OCI-LY7 (cell line): ENCODE measurements at regions not wholly inside any gene's neighbourhood (a gene's known extent, or its start where the extent isn't known, plus 50 kb on each side); places are given as distances from the start of the nearest gene placed in this dataset.

Experiments used
- BruUV-seq: library from RNA; stranded (reverse); fragments of 400-500 nt; replicated peaks from 2 replicates; lab custom pipeline; 2021; lab: Mats Ljungman, UMichigan
- CTCF ChIA-PET: fragments of 300-600 bp; sonication (Branson Sonifier 250); formaldehyde crosslinking; loops from one replicate; lab custom pipeline; 2022; ENCODE audit warnings: antibody characterized with exemption; ENCODE audit not compliant: unreplicated experiment; lab: Charles Lee
- POLR2A ChIA-PET: fragments of 300-600 bp; sonication (Branson Sonifier 250); formaldehyde crosslinking; loops from one replicate; lab custom pipeline; 2022; ENCODE audit warnings: antibody characterized with exemption; lab: Charles Lee
- DNase-seq: peaks from one replicate; pipeline ENCODE4 v3.0.0-alpha.2; 2015; ENCODE audit warnings: low spot score
- H2AFZ ChIP-seq: fragments of 200-600 bp; sonication (generic), shearing (Covaris generic); 2 replicates; pipeline ENCODE4 v1.6.1; 2014; ENCODE audit warnings: mild to moderate bottlenecking, antibody characterized with exemption, low read length, moderate library complexity
- H3K27ac ChIP-seq: fragments of 200-600 bp; sonication (generic); 2 replicates; pipeline ENCODE4 v1.5.1; 2014; ENCODE audit warnings: mixed run types, low read depth, mild to moderate bottlenecking, moderate library complexity, low read length, inconsistent platforms; ENCODE audit not compliant: poor library complexity, severe bottlenecking
- H3K36me3 ChIP-seq: fragments of 200-600 bp; sonication (generic); 2 replicates; pipeline ENCODE4 v1.6.1; 2014; ENCODE audit warnings: mild to moderate bottlenecking, antibody characterized with exemption, low read length, moderate library complexity, mixed read lengths; ENCODE audit not compliant: insufficient read depth
- H3K4me1 ChIP-seq: fragments of 200-600 bp; sonication (generic); 2 replicates; pipeline ENCODE4 v1.5.1; 2014; ENCODE audit warnings: mild to moderate bottlenecking, low read length; ENCODE audit not compliant: insufficient read depth, poor library complexity, severe bottlenecking
- H3K4me2 ChIP-seq: fragments of 200-600 bp; sonication (generic); 2 replicates; pipeline ENCODE4 v1.6.1; 2014; ENCODE audit warnings: mild to moderate bottlenecking, low read length
- H3K4me3 ChIP-seq: fragments of 200-600 bp; sonication (generic); 2 replicates; pipeline ENCODE4 v1.5.1; 2014; ENCODE audit warnings: mild to moderate bottlenecking, low read depth, low read length; ENCODE audit not compliant: poor library complexity, severe bottlenecking
- H3K79me2 ChIP-seq: fragments of 200-600 bp; sonication (generic); 2 replicates; pipeline ENCODE4 v1.6.1; 2016; ENCODE audit warnings: low read depth, mild to moderate bottlenecking, low read length, moderate library complexity, mixed read lengths; ENCODE audit not compliant: insufficient read depth
- H3K9me2 ChIP-seq: fragments of 200-600 bp; sonication (generic); 2 replicates; pipeline ENCODE4 v1.6.1; 2016; ENCODE audit warnings: mild to moderate bottlenecking, low read length, mixed read lengths; ENCODE audit not compliant: insufficient read depth
- H3K9me3 ChIP-seq: fragments of 200-600 bp; sonication (generic); 2 replicates; pipeline ENCODE4 v1.6.1; 2014; ENCODE audit warnings: mild to moderate bottlenecking, mixed run types, low read length, mixed read lengths
- H4K20me1 ChIP-seq: fragments of 200-600 bp; sonication (generic); 2 replicates; pipeline ENCODE4 v1.6.1; 2014; ENCODE audit warnings: mild to moderate bottlenecking, antibody characterized with exemption, low read length, moderate library complexity, mixed read lengths; ENCODE audit not compliant: insufficient read depth
- EZH2phosphoT487 ChIP-seq: fragments of 200-600 bp; sonication (generic); IDR thresholded peaks from 2 replicates; pipeline ENCODE4 v1.6.1; 2018; ENCODE audit warnings: low read depth, borderline replicate concordance, mild to moderate bottlenecking, mixed run types, antibody characterized with exemption, low read length, moderate library complexity, mixed read lengths
- intact Hi-C: fragments of 100-400 bp; cut with micrococcal nuclease; formaldehyde crosslinking; loops from one replicate; pipeline ENCODE4 v1.10.0; 2022; ENCODE audit not compliant: unreplicated experiment
- TF ChIP-seq, protein P1 (sequence below): fragments of 200-600 bp; sonication (generic); conservative IDR thresholded peaks from 2 replicates; pipeline ENCODE4 v1.5.1; 2014; ENCODE audit warnings: mild to moderate bottlenecking, antibody characterized with exemption, low read length, moderate library complexity, mixed read lengths

DNA sequence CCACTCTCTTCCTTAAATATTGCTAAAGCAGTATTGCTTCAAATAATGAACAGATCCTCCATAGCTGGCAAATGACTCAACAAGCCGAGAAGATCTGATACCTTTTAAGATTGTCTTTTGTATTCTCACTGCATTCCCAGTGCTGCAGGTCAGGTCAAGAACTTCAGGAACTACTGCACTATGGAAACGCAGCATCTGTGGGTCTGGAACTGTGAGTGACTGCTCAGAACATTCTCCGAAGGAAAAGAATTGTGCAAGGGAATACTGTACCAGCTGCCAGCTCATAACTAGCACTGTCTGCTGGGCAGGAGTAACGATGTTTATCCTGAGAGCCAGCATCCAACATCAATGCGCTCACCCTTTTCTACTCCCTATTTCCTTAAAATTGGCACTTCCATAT, 348.0 kb upstream of the SOX5 start:
- H4K20me1 ChIP-seq, result no peaks in the 10 kb centered on the region
- H3K4me3 ChIP-seq, result no peak overlapping the region
- H2AFZ ChIP-seq, result no peak overlapping the region
- no peaks in the 10 kb centered on the region for H3K36me3 ChIP-seq
- no peak overlapping the region for H3K4me2 ChIP-seq
- no peaks in the 10 kb centered on the region for H3K4me1 ChIP-seq
- H3K9me2 ChIP-seq, result no peaks in the 10 kb centered on the region
- H3K9me3 ChIP-seq, result no peaks in the 10 kb centered on the region
- no peak overlapping the region for H3K27ac ChIP-seq
- no peaks in the 10 kb centered on the region for H3K79me2 ChIP-seq
- TF ChIP-seq, protein P1, sequence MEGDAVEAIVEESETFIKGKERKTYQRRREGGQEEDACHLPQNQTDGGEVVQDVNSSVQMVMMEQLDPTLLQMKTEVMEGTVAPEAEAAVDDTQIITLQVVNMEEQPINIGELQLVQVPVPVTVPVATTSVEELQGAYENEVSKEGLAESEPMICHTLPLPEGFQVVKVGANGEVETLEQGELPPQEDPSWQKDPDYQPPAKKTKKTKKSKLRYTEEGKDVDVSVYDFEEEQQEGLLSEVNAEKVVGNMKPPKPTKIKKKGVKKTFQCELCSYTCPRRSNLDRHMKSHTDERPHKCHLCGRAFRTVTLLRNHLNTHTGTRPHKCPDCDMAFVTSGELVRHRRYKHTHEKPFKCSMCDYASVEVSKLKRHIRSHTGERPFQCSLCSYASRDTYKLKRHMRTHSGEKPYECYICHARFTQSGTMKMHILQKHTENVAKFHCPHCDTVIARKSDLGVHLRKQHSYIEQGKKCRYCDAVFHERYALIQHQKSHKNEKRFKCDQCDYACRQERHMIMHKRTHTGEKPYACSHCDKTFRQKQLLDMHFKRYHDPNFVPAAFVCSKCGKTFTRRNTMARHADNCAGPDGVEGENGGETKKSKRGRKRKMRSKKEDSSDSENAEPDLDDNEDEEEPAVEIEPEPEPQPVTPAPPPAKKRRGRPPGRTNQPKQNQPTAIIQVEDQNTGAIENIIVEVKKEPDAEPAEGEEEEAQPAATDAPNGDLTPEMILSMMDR, result no peak
- TF ChIP-seq EZH2phosphoT487, result no peak
- ChIA-PET POLR2A (interaction anchor here (0.6 to 0.7 kb wide), 2 partner anchors 1104 to 1628 kb away, joined by 3 to 12 read pairs; no protein-coding TSS in a partner anchor), CTCF (no interaction called here)
- BruUV-seq, result no TSS peak
- intact Hi-C loops, result no loop called here
- DNase-seq, result no peak

DNA sequence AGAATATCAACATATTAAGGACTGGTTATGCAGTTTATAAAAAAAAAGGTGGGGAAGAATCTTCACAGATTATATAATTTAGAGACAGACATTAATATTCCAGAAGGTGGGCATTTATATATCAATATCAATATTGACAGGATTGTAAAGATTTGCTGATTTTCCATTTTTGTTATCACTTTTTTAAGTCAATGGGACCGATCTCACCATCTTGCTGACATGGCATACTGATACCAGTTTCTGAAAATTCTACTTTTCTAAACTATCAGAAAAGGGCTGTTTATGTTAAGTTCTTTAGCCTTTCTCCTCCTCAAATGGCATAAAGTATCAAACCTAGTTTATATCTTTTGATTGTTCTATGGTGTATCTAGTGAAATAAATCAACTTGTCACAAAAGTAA, 344.1 kb upstream of the SOX5 start:
- H3K9me3 ChIP-seq, result no peaks in the 10 kb centered on the region
- H3K9me2 ChIP-seq, result no peaks in the 10 kb centered on the region
- H3K4me2 ChIP-seq, result no peak overlapping the region
- no TSS peak for BruUV-seq
- no peaks in the 10 kb centered on the region for H3K79me2 ChIP-seq
- H3K4me1 ChIP-seq, result no peaks in the 10 kb centered on the region
- ChIA-PET CTCF (no interaction called here), POLR2A (no interaction called here)
- no peak overlapping the region for H3K4me3 ChIP-seq
- no peak for TF ChIP-seq EZH2phosphoT487
- TF ChIP-seq, protein P1, result no peak
- H3K27ac ChIP-seq, result no peak overlapping the region
- intact Hi-C loops, result no loop called here
- no peaks in the 10 kb centered on the region for H3K36me3 ChIP-seq
- no peak overlapping the region for H2AFZ ChIP-seq
- DNase-seq, result no peak
- H4K20me1 ChIP-seq, result no peaks in the 10 kb centered on the region

DNA sequence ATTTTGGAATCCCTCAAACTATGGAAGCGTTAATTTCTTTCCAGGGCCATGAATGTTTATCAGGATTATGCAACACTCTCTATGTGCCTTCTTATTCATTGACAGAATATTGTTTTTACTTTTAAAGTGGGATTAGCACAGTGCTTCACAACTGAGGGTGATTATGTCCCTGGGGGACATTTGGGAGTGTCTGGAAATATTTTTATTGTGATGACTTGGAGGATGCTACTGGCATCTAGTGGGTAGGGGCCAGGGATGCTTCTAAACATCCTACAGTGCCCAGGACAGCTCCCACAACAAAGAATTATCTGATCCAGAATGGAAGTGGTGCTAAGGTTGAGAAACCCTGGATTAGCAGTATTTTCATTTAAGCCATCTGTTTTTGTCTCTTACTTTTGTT, 338.5 kb upstream of the SOX5 start:
- CTCF ChIA-PET, result no interaction called here
- no peak for DNase-seq
- H3K27ac ChIP-seq, result no peak overlapping the region
- POLR2A ChIA-PET, result interaction anchor here (0.6 kb wide), 2 partner anchors 433 to 1193 kb away, joined by 4 to 6 read pairs; no protein-coding TSS in a partner anchor
- intact Hi-C loops, result no loop called here
- no peaks in the 10 kb centered on the region for H3K9me3 ChIP-seq
- no peak overlapping the region for H3K4me3 ChIP-seq
- H4K20me1 ChIP-seq, result no peaks in the 10 kb centered on the region
- TF ChIP-seq, protein P1, result no peak
- no peak for TF ChIP-seq EZH2phosphoT487
- H3K79me2 ChIP-seq, result no peaks in the 10 kb centered on the region
- no peak overlapping the region for H3K4me2 ChIP-seq
- no peaks in the 10 kb centered on the region for H3K4me1 ChIP-seq
- H2AFZ ChIP-seq, result no peak overlapping the region
- BruUV-seq, result no TSS peak
- no peaks in the 10 kb centered on the region for H3K9me2 ChIP-seq
- no peaks in the 10 kb centered on the region for H3K36me3 ChIP-seq
